ENCODE measurements at regions not wholly inside any gene's neighbourhood (a gene's known extent, or its start where the extent isn't known, plus 50 kb on each side); places are given as distances from the start of the nearest gene placed in this dataset.

DNA sequence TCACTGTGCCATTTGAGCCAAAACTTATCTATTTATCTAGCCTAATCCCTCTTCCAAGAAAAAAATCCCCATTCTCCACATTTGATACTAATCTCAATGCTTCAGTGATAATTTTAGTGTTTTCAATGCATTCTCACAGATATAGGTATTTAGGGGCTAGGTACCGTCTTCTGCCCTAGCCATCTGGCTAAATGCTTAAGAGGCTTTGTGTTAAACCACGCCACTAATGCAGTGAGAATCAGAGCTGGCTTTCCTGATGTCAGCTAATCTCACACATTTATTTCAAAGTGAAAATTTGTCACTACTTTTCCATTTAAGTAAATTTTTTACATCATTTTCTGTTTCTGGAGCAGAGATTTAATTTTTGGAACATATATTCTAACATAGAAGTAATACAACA is 479.7 kb downstream of the MAN2A1 start:
- no peak for TF ChIP-seq POLR2A (IDR thresholded peaks at IDR 0.05)
- TF ChIP-seq, protein P1, sequence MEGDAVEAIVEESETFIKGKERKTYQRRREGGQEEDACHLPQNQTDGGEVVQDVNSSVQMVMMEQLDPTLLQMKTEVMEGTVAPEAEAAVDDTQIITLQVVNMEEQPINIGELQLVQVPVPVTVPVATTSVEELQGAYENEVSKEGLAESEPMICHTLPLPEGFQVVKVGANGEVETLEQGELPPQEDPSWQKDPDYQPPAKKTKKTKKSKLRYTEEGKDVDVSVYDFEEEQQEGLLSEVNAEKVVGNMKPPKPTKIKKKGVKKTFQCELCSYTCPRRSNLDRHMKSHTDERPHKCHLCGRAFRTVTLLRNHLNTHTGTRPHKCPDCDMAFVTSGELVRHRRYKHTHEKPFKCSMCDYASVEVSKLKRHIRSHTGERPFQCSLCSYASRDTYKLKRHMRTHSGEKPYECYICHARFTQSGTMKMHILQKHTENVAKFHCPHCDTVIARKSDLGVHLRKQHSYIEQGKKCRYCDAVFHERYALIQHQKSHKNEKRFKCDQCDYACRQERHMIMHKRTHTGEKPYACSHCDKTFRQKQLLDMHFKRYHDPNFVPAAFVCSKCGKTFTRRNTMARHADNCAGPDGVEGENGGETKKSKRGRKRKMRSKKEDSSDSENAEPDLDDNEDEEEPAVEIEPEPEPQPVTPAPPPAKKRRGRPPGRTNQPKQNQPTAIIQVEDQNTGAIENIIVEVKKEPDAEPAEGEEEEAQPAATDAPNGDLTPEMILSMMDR (IDR thresholded peaks at IDR 0.05) = no peak

All from uterus (tissue), 2 donors.